IgD-negative memory B cell (primary cell): ENCODE measurements at regions not wholly inside any gene's neighbourhood (a gene's known extent, or its start where the extent isn't known, plus 50 kb on each side); places are given as distances from the start of the nearest gene placed in this dataset.
"Not testable (repeated sequence)": the region's sequence is repeated elsewhere in the genome, so short reads cannot be mapped to it uniquely, and the experiment has no call there.

Experiments
- H3K27ac Mint-ChIP-seq, 3 donors: one replicate each; pipeline ENCODE4 v1.8.0; 2020 to 2022; ENCODE audit warnings: mild to moderate bottlenecking in 3 of 3, mixed read lengths in 3 of 3, moderate library complexity in 1 of 3
- H3K27me3 Mint-ChIP-seq: one replicate; pipeline ENCODE4 v1.8.0; 2021; ENCODE audit warnings: mixed read lengths
- H3K36me3 Mint-ChIP-seq: one replicate; pipeline ENCODE4 v1.8.0; 2020; ENCODE audit warnings: mild to moderate bottlenecking, mixed read lengths
- H3K4me1 Mint-ChIP-seq, 3 donors: one replicate each; pipeline ENCODE4 v1.8.0; 2020 to 2022; ENCODE audit warnings: mixed read lengths in 3 of 3, mild to moderate bottlenecking in 1 of 3
- H3K4me3 Mint-ChIP-seq, 4 donors: one replicate each; pipeline ENCODE4 v1.8.0; 2020 to 2022; ENCODE audit warnings: mild to moderate bottlenecking in 4 of 4, mixed read lengths in 4 of 4, moderate library complexity in 3 of 4
- H3K9me3 Mint-ChIP-seq, 3 donors: one replicate each; pipeline ENCODE4 v1.8.0; 2020 to 2021; ENCODE audit warnings: mixed read lengths in 3 of 3, mild to moderate bottlenecking in 1 of 3

DNA sequence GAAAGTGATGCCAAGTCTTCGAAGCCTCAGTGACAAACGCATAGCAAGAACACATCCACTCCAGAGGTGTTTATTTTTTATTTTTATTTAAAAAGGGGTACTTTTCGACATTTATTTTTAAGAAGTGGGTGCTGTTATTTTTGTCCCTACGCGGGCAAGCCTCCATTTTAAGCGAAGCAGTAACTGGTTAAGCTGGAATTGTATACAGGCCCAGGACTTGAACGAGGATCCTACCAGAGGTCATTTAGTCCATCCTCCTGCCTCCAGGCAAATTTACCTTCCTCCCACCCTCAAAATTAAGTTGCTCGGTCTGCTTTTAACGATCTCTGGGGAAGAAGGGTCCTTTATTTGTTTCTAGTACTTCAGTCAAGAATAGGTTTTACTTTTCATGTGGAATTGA is 130.6 kb upstream of the PLEKHM1 start:
- H3K27me3 Mint-ChIP-seq, H3K27ac Mint-ChIP-seq, H3K36me3 Mint-ChIP-seq, H3K4me1 Mint-ChIP-seq, H3K9me3 Mint-ChIP-seq: not testable (repeated sequence)
- peak overlapping the region in 3 of 4 donors; percentile 23 to 72 (median 44) for H3K4me3 Mint-ChIP-seq

DNA sequence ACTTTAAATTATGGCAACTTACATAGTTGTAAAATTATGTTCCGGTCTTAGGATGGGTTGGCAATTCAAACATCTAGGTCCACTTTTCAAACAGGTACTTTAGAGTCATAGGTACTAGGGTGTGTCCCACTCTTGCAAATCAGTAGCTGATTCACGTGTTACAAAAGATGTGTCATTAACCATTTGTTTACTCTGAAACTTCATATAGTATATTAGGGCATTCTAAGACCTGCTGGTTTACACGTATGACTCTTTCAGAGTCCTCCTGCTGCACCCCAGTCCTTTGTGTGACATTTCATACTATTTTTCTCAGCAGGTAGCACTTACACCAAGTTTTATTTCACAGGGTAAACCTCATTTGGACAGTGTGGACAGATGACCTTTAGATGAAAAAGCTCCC is 131.8 kb upstream of the PLEKHM1 start:
- H3K36me3 Mint-ChIP-seq, H3K4me3 Mint-ChIP-seq, H3K27ac Mint-ChIP-seq, H3K27me3 Mint-ChIP-seq, H3K4me1 Mint-ChIP-seq, H3K9me3 Mint-ChIP-seq: not testable (repeated sequence)

DNA sequence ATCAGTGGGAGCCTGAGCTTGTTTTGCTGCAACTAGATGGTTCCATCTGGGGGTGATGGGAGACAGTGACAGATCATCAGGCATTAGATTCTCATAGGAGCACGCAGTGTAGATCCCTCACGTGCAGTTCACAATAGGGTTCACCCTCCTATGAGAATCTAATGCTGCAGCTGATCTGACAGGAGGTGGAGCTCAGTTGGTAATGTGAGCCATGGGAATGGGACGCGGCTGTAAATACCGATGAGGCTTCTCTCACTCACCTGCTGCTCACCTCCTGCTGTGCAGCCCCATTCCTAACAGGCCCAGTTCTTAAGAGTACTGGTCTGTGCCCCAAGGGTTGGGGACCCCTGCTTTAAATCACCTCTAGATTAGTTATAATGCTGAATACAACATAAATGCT is 137.5 kb upstream of the PLEKHM1 start:
- Mint-ChIP-seq H3K27ac (no peak overlapping the region), H3K36me3 (no peaks in the 10 kb centered on the region), H3K4me1 (no peaks in the 10 kb centered on the region), H3K27me3 (no peaks in the 10 kb centered on the region), H3K4me3 (no peak overlapping the region), H3K9me3 (no peaks in the 10 kb centered on the region)

- no peaks in the 10 kb centered on the region for H3K36me3 Mint-ChIP-seq
These were observed 141.4 kb upstream of the PLEKHM1 start for GRCh38 chr17:45631941-45632340.

GRCh38 chr17:45639297-45639849 is 144.7 kb upstream of the CRHR1 start:
- Mint-ChIP-seq H3K27me3 (no peaks in the 10 kb centered on the region), H3K4me1 (peaks cover 0 to 6% (median 0%) of the 10 kb centered on the region in 3 donors), H3K36me3 (no peaks in the 10 kb centered on the region), H3K4me3 (no peak overlapping the region), H3K9me3 (no peaks in the 10 kb centered on the region), H3K27ac (no peak overlapping the region)

More at GRCh38 chr17:45631941-45632340, 141.4 kb upstream of the PLEKHM1 start:
- H3K4me1 Mint-ChIP-seq, result no peaks in the 10 kb centered on the region
- H3K27ac Mint-ChIP-seq, result no peak overlapping the region
- no peak overlapping the region for H3K4me3 Mint-ChIP-seq
- H3K9me3 Mint-ChIP-seq, result no peaks in the 10 kb centered on the region
- H3K27me3 Mint-ChIP-seq, result no peaks in the 10 kb centered on the region

GRCh38 chr17:45640141-45640850 is 143.8 kb upstream of the CRHR1 start:
- Mint-ChIP-seq H3K9me3 (no peaks in the 10 kb centered on the region), H3K27me3 (no peaks in the 10 kb centered on the region), H3K4me3 (no peak overlapping the region), H3K27ac (no peak overlapping the region), H3K36me3 (no peaks in the 10 kb centered on the region), H3K4me1 (peaks cover 0 to 6% (median 0%) of the 10 kb centered on the region in 3 donors)

DNA sequence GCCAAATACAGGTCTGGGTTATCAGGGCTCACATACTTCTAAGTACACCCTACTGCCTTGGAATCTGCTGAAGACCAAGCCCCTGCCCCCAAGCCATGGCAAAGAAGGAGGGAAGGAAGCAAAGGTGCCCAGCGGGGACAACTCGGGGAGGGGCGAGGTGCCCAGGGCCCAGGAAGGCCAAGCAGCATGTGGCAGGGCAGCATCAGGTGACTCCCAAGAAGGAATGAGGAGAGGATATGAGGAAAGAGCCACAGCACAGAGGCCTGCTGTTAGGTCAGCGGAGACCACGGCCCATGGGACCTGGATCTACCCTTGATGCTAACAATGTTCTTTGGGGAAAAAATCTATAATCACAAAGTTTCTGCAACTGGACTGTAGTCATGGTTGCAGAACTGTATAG is 142.6 kb upstream of the CRHR1 start:
- peaks cover 0 to 6% (median 0%) of the 10 kb centered on the region in 3 donors for H3K4me1 Mint-ChIP-seq
- H3K27ac Mint-ChIP-seq, result no peak overlapping the region
- no peaks in the 10 kb centered on the region for H3K36me3 Mint-ChIP-seq
- peaks cover 3% of the 10 kb centered on the region for H3K27me3 Mint-ChIP-seq
- no peaks in the 10 kb centered on the region for H3K9me3 Mint-ChIP-seq
- no peak overlapping the region for H3K4me3 Mint-ChIP-seq

DNA sequence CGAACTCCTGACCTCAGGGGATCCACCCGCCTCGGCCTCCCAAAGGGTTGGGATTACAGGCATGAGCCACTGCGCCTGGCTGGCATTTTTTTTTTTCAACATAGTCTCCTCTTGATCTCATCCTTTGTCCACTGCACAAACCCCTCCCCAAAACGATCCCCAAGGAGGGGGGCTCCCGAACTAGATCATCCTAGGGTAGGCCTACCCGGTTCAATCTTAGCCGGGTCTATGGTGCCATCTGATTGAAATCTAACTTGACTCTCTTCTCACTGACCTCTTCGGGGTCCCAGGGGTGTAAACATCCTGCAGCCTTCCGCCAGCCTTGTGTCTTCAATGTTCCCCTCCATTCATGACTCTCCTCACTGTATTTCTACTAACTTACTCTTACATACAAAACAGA is 140.5 kb upstream of the CRHR1 start:
- peaks cover 7% of the 10 kb centered on the region for H3K27me3 Mint-ChIP-seq
- no peaks in the 10 kb centered on the region for H3K36me3 Mint-ChIP-seq
- H3K4me1 Mint-ChIP-seq, result peaks cover 0 to 6% (median 0%) of the 10 kb centered on the region in 3 donors
- H3K9me3 Mint-ChIP-seq, result no peaks in the 10 kb centered on the region
- H3K27ac Mint-ChIP-seq, result peak overlapping the region in 1 of 3 donors; percentile 35
- H3K4me3 Mint-ChIP-seq, result no peak overlapping the region

- not testable (repeated sequence) for H3K9me3 Mint-ChIP-seq, H3K4me3 Mint-ChIP-seq, H3K27ac Mint-ChIP-seq
These were observed 139.5 kb upstream of the CRHR1 start for GRCh38 chr17:45644637-45645036.

GRCh38 chr17:45645330-45645729 is 138.8 kb upstream of the CRHR1 start:
- H3K27me3 Mint-ChIP-seq, result peaks cover 8% of the 10 kb centered on the region
- H3K27ac Mint-ChIP-seq, result no peak overlapping the region
- H3K4me1 Mint-ChIP-seq, result peaks cover 0 to 2% (median 0%) of the 10 kb centered on the region in 3 donors
- H3K4me3 Mint-ChIP-seq, result no peak overlapping the region
- H3K9me3 Mint-ChIP-seq, result no peaks in the 10 kb centered on the region
- H3K36me3 Mint-ChIP-seq, result no peaks in the 10 kb centered on the region

More at GRCh38 chr17:45644637-45645036, 139.5 kb upstream of the CRHR1 start:
- not testable (repeated sequence) for H3K4me1 Mint-ChIP-seq, H3K27me3 Mint-ChIP-seq, H3K36me3 Mint-ChIP-seq

DNA sequence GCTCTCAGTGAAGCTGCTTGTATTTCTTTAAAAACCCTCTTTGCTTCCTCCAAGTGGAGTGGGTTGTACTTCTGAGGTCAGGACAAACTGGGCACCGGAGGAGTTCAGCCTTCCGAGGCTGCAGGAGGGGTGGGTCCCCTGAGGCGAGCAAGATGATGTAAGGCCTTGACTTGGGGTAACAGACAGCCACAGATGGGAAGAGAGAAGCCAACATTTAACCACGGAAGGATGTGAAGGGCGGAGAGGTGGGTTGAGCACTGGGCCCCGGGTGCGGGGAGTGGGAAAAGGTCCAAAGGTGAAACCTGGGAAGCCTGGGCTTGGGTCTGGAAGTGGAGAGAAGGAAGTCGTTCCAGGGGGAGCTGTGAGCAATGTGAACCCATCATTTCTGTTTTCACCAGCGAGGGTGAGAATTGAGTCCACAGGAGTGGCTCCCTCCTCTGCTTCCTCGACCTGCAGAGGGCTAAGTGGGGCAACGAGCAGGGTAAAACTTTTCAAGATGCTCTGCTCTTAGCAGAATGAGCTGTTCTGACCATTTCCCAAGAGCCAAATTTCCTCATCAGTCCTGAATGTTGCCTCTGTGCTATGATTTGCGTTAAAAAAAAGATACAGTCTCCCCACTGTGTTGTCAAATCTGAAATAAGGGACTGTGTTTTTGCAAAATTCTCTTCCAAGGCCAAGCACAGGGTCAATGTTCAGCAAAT is 137.7 kb upstream of the CRHR1 start:
- Mint-ChIP-seq H3K27me3 (peaks cover 8% of the 10 kb centered on the region), H3K4me3 (no peak overlapping the region), H3K27ac (no peak overlapping the region), H3K9me3 (no peaks in the 10 kb centered on the region), H3K36me3 (no peaks in the 10 kb centered on the region), H3K4me1 (no peaks in the 10 kb centered on the region)

DNA sequence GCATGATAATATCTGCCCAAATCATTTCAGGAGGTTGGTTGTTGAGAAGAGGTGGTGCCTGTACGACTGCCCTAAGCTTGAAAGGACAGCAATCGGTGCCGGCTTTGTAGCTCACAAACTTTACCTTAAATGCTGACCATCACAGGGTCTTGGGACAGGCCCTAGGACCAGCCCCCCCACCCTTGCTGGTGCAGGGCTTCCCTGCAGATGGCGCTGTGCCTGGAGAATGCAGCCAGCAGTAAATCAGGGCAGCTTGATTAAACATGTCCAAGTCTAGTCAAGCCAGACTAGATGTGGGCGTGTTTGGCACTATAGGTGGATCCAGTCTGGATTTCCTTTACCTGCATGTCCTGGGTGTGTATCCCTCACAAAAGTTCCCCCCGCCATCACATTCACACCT is 135.5 kb upstream of the CRHR1 start:
- no peak overlapping the region for H3K27ac Mint-ChIP-seq
- no peaks in the 10 kb centered on the region for H3K4me1 Mint-ChIP-seq
- H3K4me3 Mint-ChIP-seq, result no peak overlapping the region
- H3K27me3 Mint-ChIP-seq, result peaks cover 8% of the 10 kb centered on the region
- H3K9me3 Mint-ChIP-seq, result no peaks in the 10 kb centered on the region
- H3K36me3 Mint-ChIP-seq, result no peaks in the 10 kb centered on the region

- H3K27me3 Mint-ChIP-seq, result peaks cover 8% of the 10 kb centered on the region
- no peaks in the 10 kb centered on the region for H3K4me1 Mint-ChIP-seq
- no peak overlapping the region for H3K27ac Mint-ChIP-seq
- no peaks in the 10 kb centered on the region for H3K36me3 Mint-ChIP-seq
- no peak overlapping the region for H3K4me3 Mint-ChIP-seq
- no peaks in the 10 kb centered on the region for H3K9me3 Mint-ChIP-seq
These were observed 134.3 kb upstream of the CRHR1 start for GRCh38 chr17:45649796-45650195.

- Mint-ChIP-seq H3K4me3 (no peak overlapping the region), H3K4me1 (no peaks in the 10 kb centered on the region), H3K36me3 (no peaks in the 10 kb centered on the region), H3K27ac (no peak overlapping the region), H3K9me3 (no peaks in the 10 kb centered on the region), H3K27me3 (peaks cover 8% of the 10 kb centered on the region)
These were observed 133.6 kb upstream of the CRHR1 start for GRCh38 chr17:45650561-45650960.

- no peaks in the 10 kb centered on the region for H3K9me3 Mint-ChIP-seq
- no peaks in the 10 kb centered on the region for H3K36me3 Mint-ChIP-seq
- no peak overlapping the region for H3K27ac Mint-ChIP-seq
- H3K4me1 Mint-ChIP-seq, result no peaks in the 10 kb centered on the region
- no peak overlapping the region for H3K4me3 Mint-ChIP-seq
- H3K27me3 Mint-ChIP-seq, result peaks cover 11% of the 10 kb centered on the region
These were observed 132.9 kb upstream of the CRHR1 start for GRCh38 chr17:45651145-45651709.
